ENCODE measurements at regions not wholly inside any gene's neighbourhood (a gene's known extent, or its start where the extent isn't known, plus 50 kb on each side); places are given as distances from the start of the nearest gene placed in this dataset.
"Not testable (repeated sequence)": the region's sequence is repeated elsewhere in the genome, so short reads cannot be mapped to it uniquely, and the experiment has no call there.

DNA sequence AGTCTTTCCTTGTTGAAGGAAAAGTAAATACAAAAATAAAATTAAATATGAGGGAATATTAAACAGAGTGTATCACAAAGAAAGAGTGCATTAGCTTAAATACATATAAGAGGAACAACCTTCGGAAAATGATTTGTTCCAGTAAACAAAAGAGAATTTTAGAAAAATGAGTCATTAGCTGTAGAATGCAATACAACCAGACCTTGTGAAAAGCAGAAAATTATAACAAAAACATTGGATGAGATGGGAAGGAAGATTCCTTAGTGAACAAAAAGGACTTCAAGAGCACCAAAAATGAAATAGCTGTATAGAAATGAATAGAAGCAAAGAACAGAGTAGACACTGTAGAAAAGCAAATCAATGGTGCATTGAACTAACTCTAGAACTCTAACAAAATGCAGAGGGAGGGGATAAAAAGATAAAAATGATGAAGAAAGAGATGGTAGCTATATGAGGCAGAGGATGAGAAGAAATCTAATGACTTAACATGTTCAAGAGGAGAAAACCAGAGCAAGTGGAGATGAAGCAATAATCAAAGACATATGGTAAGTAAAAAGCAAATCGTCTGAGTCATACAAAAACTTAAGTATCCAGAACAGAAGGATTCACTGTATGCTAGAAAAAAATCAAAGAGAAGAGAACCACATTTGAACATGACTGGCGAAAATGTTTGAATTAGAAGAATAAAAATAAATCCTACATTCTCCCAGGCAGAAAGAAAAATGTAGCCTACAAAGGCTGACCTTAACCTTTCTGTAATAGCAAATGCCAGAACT is 190.5 kb downstream of the TMEM26 start:
- DNase-seq = no peak

DNA sequence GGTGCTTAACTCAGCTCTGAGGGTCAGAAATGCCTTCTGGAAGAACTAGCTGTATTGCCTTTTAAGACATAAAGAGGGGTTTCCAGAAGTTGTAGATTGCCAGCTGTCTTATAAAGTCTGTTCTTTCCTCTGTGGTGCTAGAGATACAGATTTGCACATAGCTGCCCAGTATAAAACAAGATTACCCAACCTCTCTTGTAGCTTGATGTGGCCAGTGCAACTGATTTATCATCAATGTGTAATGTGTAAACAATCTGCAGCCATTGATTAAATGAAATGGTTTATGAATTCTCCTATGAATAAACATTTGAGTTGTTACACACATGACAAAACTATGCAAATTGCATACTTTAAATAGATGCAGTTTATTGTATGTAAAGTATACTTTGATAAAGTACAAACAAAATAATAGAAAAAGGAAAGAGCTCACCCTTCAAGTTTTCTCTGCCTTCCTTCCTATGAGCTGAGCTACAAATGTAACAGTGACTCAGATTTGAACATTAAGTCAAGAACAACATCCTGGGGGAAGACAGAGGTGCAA is 195.2 kb downstream of the TMEM26 start:
- no peak for DNase-seq

DNA sequence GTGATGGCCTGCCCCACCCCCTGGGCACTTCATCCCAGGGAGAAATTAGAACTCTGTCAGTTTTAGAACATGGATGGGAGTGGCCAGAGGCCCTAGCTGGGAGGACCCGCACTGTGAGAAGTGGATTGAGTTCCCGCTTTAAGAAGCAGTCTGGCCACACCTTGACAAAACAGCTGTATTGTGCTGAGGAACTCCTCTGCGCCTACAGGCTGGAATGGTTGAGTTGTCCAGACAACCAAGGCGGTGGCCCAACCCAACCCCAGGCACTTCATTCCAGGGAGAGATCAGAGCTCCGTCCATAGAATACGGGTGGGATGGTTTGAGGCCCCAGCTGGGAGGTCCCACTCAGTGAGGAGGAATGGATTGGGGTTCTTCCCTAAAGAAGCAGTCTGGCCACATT is 196.0 kb downstream of the TMEM26 start:
- DNase-seq = no peak

DNA sequence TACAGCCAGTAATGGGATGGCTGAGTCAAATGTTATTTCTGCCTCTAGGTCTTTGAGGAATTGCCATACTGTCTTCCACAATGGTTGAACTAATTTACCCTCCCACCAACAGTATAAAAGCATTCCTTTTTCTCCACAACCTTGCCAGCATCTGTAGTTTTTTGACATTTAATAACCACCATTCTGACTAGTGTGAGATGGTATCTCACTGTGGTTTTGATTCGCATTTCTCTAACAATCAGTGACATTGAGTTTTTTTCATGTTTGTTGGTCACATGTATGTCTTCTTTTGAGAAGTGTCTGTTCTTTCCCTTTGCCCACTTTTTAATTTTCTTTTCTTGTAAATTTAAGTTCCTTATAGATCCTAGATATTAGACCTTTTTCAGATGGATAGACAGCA is 200.9 kb downstream of the TMEM26 start:
- not testable (repeated sequence) for DNase-seq

DNA sequence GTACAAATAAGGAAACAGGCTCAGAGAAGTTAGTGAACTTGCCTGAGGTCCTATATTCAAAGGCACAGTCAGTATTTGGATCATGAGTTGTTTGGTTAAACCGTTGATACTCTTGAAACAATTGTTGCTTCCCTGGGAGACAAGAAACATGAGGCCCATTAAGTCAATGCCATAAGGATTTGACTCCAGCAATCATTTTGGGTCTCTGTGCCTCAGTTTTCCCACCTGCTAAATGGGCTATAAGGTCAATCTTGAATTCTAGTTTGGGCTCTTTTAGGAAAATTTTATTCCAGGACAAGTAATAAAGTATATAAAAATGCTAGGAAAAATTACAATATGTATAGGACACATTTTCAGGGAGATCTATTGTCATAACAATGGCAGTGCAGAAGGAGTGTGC is 202.1 kb downstream of the TMEM26 start:
- no peak for DNase-seq

DNA sequence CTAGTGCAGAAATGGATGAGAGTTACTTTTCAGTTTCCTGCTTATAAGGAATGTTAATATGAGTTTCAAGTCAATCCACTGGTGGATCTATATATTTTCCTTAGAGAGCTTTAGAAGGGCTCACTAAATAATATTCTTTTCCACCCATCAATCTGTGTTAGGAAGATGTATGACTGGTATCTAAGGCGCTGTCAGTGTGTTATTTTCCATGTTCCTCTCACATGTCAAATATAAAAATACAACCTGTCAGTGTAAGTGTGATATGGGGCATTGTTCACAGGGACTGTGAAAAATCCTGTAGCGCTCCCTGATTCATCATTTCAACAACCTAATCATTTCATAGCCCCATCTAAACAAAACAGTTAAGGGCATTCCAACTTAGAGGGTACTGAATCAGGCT is 203.1 kb downstream of the TMEM26 start:
- DNase-seq = no peak

DNA sequence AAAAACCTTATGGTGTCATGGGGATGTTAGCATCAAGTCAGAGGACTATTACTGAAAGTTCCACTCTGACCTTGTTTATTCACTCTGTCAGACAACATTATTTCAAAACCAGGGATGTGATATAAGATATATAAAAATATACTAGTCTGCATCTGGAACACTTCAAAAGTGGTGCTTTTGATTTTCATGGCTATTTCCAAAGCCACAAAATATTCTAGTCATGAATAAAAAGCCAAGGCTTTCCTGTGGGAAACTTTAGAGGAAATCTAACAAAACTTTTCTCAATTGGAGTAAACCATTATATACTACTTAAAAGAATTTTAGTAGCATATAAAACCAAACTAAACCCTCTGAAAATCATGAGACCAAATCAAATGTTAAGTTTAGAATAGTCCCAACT is 205.2 kb downstream of the TMEM26 start:
- DNase-seq = no peak

DNA sequence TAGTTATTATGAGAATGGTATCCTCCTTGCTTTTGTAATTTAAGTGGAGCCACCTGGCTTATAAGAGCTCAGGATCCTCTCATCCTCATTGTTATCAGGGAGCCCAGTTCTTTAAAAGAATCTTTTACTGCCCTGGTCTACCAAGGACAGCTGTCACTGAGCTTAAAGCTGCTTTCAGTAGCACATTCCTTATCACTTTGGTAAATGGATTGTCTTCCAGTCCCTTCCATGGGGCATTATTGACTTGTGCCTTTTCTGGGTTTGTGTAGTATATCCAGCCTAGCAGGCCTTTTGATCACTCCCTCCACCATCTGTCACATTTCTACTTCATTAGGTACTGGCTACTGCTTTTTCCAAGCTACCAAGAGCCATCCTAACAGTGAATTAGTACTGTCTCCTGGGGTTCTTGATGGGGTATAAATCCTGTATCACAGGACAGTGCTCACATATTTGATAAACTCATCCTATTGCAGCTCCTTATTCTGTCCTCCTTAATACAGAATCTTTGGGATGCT is 208.9 kb downstream of the TMEM26 start:
- peak; percentile 97 for DNase-seq

DNA sequence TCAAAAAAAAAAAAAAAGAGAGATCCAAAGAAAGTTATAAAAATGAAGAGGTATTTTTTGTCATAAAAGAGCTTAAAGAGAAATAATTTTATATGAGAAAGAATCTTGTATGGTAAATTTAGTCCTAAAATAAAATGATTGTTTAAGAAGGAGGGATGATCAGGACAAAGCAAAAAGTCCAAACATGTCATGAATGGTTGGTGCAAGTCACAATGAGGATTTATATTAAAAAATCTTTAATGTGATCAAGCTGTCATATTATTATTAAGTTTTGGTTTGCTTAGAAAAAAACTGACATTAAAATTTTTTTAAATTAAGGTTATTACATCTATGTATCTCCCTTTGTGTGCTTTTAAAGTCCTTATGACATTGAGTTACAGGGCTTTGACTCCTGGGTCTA is 220.4 kb downstream of the TMEM26 start:
- no peak for DNase-seq

DNA sequence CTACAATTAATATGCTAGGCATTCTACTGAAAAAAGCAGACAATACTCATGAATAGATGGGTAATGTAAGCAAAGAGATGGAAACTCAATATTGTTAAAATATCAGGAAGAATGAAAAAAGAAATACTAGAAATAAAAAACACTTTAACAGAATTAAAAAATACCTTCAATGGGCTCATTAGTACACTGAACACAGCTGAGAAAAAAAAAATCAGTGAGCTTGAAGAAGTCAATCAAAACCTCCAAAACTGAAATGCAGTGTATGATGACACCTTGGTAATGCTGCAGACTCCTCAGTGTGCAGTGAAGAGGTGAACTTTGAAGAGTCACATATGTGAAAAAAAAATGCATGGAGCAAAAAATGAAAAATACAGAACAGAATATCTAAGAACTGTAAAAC is 227.2 kb downstream of the TMEM26 start:
- DNase-seq = no peak

DNA sequence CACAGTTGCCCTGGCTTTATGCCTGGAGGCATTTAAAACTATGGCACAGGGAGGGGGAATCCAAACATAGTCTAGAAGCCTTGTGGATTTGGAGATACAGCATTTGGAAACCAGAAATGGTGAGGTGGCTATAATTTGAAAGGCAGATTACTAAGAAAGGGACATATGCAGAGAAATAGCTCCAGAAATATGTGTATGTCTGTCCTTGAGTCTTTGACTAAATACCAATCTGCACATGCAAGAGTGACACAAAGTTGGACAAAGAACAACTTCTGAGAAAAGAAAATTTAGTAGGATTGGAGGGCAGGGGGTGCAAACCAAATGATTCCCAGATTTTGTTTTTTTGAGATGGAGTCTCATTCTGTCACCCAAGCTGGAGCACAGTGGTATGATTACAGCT is 229.6 kb downstream of the TMEM26 start:
- DNase-seq = no peak

DNA sequence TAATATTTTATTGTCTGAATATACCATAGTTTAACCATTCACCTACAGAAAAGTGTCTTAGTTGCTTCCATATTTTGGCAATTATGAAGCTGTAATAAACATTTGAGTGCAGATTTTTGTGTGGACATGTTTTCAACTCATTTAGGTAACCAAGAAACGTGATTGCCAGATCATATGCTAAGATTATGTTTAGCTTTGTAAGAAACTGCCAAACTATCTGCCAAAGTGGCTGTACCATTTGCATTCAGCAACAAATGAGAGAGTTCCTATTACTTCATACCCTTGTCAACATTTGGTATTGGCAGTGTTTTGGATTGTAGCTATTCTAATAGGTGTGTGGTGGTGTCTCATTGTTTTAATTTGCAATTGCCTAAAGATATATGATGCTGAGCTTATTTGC is 233.5 kb downstream of the TMEM26 start:
- no peak for DNase-seq

DNA sequence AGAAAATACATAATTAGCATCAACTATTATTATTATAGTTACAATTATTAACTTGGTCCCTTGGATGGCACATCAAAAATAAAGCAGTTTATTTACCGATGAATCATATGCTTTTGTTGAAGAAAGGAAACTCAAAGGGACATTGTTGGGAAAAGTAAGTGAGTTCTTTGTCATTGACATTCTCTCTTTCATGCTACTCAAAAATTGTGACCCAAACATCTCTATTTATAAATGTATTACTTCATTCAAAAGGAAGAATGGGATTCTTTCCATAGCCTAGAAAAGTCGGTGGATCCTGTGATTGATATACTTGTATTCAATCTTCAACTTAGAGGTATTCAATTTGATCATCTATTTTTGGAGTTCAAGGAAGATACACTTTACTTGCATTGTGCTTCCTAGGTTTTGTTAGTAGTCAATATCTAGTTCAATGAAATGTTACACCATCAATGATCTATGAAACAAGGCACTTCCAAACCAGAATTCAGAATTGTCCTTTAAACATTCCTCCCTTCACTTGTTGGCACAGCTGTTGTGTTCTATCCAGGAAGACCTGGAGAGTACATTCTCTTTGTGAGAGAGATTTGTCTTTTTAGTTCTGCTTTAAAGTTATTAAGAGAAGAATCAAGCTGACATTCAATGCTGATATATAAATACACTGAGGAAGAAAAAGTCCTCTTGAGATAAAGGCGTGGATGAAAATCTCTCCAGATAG is 235.2 kb downstream of the TMEM26 start:
- DNase-seq = no peak

DNA sequence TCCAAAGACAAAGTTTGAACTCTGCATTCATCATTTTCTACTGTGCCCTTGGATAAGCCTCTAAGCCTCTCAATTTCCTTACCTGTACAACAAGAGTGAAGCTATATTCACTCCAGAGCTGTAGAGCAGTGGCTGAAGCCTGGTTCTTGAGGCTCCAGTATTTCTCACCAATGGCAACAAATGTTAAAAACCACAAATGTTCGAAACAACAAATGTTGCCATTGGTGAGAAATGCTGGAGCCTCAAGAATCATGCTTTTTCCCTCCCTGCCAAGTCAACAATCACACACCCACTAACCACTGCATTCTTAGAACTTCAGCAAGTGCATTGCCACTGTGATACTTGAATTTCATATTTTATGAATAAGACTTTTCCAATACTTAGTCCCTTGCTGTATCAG is 237.9 kb downstream of the TMEM26 start:
- DNase-seq = no peak

DNA sequence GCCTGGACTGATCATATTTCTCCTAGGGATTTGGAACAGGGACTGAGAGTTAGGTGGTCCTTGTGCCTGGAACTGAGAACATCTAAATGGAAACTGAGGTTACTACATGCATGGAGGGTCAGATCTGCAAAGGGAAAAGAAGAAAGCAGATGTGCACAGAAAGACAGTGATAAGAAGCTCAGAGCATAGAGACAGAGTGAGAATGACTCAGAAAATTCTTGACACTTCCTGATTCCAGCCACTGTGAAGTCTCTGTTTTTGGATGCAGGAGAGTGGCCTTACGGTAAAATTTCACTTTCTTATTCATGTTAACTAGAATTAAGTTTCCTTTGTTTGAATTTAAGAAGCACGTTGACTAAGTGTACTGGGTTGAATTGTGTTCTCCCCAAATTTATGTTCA is 241.7 kb downstream of the TMEM26 start:
- DNase-seq = no peak

DNA sequence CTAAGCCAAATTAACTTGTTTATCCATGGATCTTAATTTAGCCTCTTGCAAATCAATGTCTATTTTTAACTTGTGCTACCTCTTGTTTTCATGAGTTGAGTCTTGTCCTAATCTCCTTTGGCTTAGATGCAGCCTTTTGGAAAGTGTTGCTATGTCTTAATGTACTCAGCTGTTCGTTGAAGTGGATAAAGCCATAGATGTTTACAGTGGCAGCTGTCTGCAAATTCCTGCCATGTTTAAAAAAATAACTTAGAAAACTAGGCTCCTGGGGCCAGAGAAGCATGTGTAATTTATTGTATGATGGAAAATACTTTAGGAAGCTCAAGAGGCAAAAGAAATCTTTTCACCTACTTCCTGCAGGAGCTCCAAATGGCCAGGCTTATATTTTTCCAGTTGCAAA is 253.1 kb upstream of the RHOBTB1 start:
- DNase-seq = peak; percentile 52

DNA sequence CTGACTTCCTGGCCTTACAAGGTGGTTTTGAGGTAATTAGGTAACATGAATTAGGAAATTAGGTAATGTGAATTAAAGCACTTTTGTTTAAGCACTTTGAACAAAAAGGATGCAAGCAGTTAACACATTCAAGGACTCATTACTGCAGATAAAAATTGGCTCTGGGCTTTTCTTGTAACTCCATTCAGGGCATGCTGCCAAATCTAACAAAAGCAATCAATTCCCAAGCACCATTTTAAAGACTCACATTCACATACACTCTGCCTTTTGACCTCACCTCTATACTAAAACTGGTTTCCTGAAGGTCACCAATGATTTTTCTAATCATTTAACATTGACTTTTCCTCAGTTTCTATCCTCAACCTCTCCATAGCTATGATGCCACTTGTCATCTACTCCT is 251.2 kb upstream of the RHOBTB1 start:
- DNase-seq = no peak

DNA sequence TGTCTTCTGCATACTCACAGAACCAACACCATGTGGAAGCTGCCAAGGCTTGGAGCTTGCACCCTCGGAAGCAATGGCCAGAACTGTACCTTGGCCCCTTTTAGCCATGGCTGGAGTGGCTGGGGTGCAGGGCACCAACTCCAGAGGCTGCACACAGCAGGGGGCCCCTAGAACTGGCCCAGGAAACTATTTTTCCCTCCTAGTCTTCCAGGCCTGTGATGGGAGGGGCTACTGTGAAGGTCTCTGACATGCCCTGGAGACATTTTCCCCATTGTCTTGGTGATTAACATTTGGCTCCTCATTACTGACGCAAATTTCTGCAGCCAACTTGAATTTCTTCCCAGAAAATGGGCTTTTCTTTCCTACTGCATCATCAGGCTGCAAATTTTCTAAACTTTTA is 248.6 kb upstream of the RHOBTB1 start:
- DNase-seq = not testable (repeated sequence)

DNA sequence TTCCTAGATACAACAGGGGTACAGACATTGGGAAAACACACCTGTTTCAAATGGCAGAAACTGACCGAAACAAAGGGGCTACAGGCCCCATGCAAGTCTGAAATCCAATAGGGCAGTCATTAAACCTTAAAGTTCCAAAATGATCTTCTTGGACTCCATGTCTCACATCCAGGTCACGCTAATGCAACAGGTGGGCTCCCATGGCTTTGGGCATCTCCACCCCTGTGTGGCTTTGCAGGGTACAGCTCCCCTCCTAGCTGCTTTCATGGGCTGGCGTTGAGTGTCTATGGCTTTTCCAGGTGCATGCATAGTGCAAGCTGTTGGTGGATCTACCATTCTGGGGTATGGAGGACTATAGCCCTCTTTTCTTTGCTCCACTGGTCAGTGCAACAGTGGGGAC is 248.1 kb upstream of the RHOBTB1 start:
- no peak for DNase-seq

DNA sequence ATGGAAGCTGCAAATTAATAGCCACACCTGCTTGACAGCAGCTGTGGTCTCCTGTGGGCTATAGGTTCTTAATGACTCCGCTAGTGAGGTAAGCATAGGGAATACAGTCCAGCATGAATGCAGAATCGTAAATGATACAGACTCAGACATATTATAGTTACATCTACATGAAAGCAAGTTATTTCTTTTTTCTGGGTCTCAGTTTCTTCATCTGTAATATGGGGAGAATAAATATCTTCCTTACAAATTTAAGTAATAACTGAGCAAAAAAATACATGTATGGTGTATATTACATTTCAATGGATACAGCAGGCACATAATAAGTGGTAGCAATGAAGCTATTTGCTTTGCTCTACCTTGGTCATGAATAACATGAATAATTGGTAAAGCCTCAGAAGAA is 245.9 kb upstream of the RHOBTB1 start:
- DNase-seq = no peak

DNA sequence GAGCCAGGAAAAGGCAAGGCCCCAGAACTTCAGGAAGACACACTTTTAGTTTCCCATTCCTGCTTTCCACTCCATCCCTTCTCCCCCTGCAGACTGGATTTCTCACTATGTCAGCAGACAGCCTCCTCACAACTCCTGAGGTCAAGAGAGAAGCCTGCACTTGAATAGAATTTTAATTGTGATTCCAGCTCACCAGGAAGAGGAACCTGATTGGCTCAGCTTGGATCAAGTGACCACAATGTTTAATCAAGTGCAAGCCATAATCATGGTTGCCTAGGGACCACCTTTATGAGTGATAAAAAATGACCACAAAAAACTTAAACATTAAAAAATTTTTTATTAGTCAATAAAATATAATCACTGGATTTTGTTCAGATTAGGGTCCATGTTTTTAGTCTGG is 244.7 kb upstream of the RHOBTB1 start:
- no peak for DNase-seq

DNA sequence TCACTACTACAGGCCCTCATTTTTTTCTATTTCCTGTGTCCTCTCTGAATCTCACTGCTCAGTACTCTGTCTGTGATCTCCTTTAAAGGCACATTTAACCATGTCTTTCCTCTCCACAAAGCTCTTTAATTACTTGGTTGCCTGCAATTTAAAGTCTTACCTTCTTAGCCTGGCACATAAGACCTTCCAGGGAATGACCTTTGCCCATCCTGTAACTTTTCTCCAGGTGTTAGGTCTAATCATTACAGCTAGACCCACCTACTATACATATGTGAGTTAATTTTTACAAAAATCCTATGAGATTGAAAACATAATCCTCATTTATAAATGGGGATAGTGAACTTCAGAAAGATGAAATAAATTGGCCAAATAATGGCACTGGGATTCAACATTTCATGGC is 244.1 kb upstream of the RHOBTB1 start:
- peak; percentile 8 for DNase-seq

DNA sequence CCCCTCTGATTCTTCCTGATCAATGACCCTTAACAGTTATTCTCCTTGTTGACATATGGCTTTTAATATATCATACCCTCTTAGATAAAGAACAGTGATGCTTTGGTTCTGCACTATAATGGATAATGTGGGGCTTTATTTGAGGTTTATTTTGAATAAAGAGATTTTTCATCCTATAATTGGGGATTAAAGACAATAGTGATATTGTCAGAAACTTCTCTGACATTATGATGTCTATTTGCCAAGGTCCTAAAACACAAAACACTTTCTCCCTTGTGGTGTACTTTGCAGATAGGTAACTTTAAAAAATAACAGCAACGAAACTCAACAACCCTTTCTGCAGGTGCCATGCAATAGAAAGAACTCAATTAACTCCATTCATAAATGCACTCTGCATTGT is 243.6 kb upstream of the RHOBTB1 start:
- no peak for DNase-seq

DNA sequence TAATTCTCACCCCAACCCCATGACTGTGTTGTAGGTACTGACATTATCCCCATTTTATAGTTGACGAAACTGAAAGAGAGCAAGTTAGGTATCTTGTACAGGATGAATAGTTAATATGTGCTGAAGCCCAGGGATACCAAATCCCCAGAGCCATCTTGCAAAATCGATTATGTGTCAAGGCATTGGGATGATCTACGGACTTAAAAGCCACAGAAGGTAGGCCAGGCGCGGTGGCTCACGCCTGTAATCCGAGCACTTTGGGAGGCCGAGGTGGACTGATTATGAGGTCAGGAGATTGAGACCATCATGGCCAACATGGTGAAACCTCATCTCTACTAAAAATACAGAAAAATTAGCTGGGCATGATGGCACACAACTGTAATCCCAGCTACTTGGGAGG is 242.4 kb upstream of the RHOBTB1 start:
- DNase-seq = peak; percentile 67
